Activated B cell treated with CpG ODN at 0.5 μM for 24 hours (primary cell): ENCODE measurements at regions not wholly inside any gene's neighbourhood (a gene's known extent, or its start where the extent isn't known, plus 50 kb on each side); places are given as distances from the start of the nearest gene placed in this dataset.
"Not testable (repeated sequence)": the region's sequence is repeated elsewhere in the genome, so short reads cannot be mapped to it uniquely, and the experiment has no call there.

Experiments used
- ATAC-seq: fragments of 200-7000 bp; cut with Tn5 transposase; one replicate; pipeline ENCODE4 v1.10.0; 2021; ENCODE audit warnings: low read depth, mild to moderate bottlenecking, moderate library complexity
- CTCF ChIA-PET: fragments of 350-600 bp; sonication (Branson Sonifier 250); formaldehyde crosslinking; loops from one replicate; lab custom pipeline; 2021; ENCODE audit warnings: antibody characterized with exemption; lab: Charles Lee
- POLR2A ChIA-PET: fragments of 350-600 bp; sonication (Branson Sonifier 250); formaldehyde crosslinking; loops from one replicate; lab custom pipeline; 2021; ENCODE audit warnings: antibody characterized with exemption; lab: Charles Lee
- DNase-seq: peaks from one replicate; pipeline ENCODE4 v3.0.0; 2022
- H3K27ac Mint-ChIP-seq: one replicate; pipeline ENCODE4 v1.8.0; 2020; ENCODE audit warnings: mixed read lengths
- H3K27me3 Mint-ChIP-seq: one replicate; pipeline ENCODE4 v1.8.0; 2021; ENCODE audit warnings: mixed read lengths
- H3K36me3 Mint-ChIP-seq: one replicate; pipeline ENCODE4 v1.8.0; 2021; ENCODE audit warnings: low read depth, mixed read lengths
- H3K4me1 Mint-ChIP-seq: one replicate; pipeline ENCODE4 v1.8.0; 2021; ENCODE audit warnings: mixed read lengths
- H3K4me3 Mint-ChIP-seq: one replicate; pipeline ENCODE4 v1.8.0; 2020; ENCODE audit warnings: mild to moderate bottlenecking, mixed read lengths
- H3K9me3 Mint-ChIP-seq: one replicate; pipeline ENCODE4 v1.8.0; 2020; ENCODE audit warnings: mixed read lengths
- intact Hi-C: fragments of 100-400 bp; cut with micrococcal nuclease; formaldehyde crosslinking; loops from one replicate; pipeline ENCODE4 v1.15.1; 2024
- TF ChIP-seq, protein P1 (sequence below): fragments of 200-600 bp; IDR thresholded peaks from one replicate; pipeline ENCODE4 v1.8.0; 2022; ENCODE audit warnings: antibody characterized with exemption, mild to moderate bottlenecking

DNA sequence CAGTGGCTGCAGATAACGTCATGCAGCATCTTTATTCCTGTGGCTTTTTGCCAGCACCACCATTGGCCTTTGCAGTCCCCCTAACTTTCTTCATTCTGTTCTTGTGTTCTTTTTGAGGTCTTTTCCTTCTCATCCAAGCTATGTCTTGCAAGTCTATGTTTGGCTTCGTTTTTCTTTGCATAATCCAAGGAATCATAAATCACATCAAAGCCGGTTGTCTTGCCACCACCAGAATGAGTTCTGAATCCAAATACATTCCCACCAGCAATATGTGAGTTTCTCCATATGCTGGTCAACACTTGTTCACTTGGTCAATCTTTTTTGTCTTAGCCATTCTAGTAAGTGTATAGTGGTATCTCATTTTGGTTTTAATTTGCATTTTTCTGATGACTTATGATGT lies 70.6 kb upstream of the AK4 start:
- TF ChIP-seq, protein P1, sequence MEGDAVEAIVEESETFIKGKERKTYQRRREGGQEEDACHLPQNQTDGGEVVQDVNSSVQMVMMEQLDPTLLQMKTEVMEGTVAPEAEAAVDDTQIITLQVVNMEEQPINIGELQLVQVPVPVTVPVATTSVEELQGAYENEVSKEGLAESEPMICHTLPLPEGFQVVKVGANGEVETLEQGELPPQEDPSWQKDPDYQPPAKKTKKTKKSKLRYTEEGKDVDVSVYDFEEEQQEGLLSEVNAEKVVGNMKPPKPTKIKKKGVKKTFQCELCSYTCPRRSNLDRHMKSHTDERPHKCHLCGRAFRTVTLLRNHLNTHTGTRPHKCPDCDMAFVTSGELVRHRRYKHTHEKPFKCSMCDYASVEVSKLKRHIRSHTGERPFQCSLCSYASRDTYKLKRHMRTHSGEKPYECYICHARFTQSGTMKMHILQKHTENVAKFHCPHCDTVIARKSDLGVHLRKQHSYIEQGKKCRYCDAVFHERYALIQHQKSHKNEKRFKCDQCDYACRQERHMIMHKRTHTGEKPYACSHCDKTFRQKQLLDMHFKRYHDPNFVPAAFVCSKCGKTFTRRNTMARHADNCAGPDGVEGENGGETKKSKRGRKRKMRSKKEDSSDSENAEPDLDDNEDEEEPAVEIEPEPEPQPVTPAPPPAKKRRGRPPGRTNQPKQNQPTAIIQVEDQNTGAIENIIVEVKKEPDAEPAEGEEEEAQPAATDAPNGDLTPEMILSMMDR = no peak
- Mint-ChIP-seq H3K27me3 (peaks cover 5% of the 10 kb centered on the region), H3K4me3 (no peak overlapping the region), H3K4me1 (no peaks in the 10 kb centered on the region), H3K27ac (no peak overlapping the region), H3K36me3 (no peaks in the 10 kb centered on the region), H3K9me3 (no peaks in the 10 kb centered on the region)
- no peak for ATAC-seq
- DNase-seq = no peak
- intact Hi-C loops = no loop called here
- CTCF ChIA-PET = interaction anchor here (9.0 kb wide), 1 partner anchor 16 kb away, joined by 137 read pairs; no protein-coding TSS in a partner anchor
- POLR2A ChIA-PET = no interaction called here

DNA sequence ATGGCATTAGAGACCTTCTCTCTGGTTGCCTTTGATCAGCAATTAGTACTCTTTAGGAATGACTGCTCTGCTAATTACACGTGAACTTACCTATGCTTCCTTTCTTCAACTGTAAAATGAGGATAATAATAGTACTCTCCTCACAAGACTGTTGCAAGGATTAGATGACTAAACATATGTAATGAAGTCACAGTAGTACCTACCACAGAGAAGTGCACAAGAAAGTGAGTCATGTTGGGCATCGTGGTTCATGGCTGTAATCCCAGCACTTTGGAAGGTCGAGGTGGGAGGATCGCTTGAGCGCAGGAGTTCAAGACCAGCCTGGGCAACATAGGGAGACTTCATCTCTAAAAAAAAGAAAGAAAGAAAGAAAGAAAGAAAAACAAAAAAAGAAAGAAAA lies 68.1 kb upstream of the AK4 start:
- no peaks in the 10 kb centered on the region for H3K36me3 Mint-ChIP-seq
- no peaks in the 10 kb centered on the region for H3K9me3 Mint-ChIP-seq
- peaks cover 5% of the 10 kb centered on the region for H3K27me3 Mint-ChIP-seq
- DNase-seq (no peak), ATAC-seq (no peak)
- no peak overlapping the region for H3K27ac Mint-ChIP-seq
- ChIA-PET CTCF (no interaction called here), POLR2A (no interaction called here)
- no peaks in the 10 kb centered on the region for H3K4me1 Mint-ChIP-seq
- intact Hi-C loops = no loop called here
- TF ChIP-seq, protein P1 = no peak
- H3K4me3 Mint-ChIP-seq = no peak overlapping the region

DNA sequence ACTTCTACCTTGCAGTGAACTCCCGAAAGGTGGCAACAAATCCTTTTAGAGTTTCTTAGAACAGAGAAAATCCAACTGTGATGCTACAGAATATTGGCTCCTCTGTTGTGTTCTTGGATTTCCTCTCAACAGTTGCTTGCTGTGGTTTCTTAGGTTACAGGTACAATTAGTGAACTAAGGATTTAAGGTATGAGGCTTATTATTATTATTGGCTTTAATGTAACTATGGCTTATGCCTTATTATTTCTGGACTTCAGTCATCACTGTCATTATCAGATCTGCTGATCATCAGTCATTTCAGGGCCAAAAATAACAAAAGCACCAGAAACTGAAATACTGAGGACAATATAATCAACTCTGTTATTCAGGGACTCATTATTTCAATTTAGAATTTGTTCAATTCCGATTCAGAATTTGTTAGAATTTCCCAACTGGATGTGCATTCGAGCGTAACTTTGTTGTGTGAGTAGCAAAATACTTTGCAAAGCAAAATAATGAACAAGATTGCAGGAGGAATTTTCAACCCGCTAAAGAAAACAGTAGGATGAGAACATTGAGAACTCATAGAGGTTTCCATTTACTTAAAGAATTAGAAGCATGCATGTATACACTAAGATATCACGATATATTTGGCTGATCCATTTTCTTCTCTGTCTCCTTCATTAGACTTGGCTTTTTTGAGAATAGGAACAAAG lies 65.5 kb upstream of the AK4 start:
- ATAC-seq = no peak
- CTCF ChIA-PET = no interaction called here
- Mint-ChIP-seq H3K4me3 (no peak overlapping the region), H3K27ac (no peak overlapping the region), H3K36me3 (no peaks in the 10 kb centered on the region), H3K9me3 (peaks cover 3% of the 10 kb centered on the region), H3K27me3 (peaks cover 5% of the 10 kb centered on the region), H3K4me1 (no peaks in the 10 kb centered on the region)
- intact Hi-C loops = no loop called here
- POLR2A ChIA-PET = no interaction called here
- DNase-seq = no peak
- TF ChIP-seq, protein P1 = no peak

DNA sequence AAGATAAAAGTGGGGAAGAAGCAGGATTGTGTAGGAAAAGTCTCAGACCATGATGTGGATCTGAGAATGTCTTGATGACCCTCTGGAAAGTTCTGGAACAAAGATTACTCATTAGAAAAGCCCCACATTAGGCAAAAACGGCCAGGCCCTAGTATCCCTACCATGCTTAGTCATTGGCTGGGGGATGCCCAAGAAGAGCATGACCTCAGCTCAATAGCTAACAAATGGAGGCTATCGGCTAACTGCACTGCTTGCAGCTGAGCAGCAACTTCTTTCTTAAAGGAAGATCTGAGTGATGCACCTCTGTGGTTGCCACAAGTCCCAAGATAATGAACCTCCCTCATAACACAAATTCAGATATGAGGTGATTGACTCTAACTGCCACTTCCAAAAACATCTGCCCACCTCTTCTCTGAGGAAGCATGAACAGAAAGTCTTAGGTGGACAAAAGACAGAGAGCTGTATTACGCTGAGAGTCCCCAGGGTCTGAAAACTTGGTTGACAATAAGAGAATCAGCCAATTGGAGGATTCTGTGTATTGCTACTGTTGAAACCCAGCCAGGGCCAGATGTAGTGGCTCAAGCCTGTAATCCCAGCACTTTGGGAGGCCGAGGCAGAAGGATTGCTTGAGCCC lies 64.6 kb upstream of the AK4 start:
- ATAC-seq = no peak
- Mint-ChIP-seq H3K27ac (no peak overlapping the region), H3K4me3 (no peak overlapping the region), H3K27me3 (peaks cover 6% of the 10 kb centered on the region), H3K9me3 (peaks cover 7% of the 10 kb centered on the region), H3K4me1 (no peaks in the 10 kb centered on the region), H3K36me3 (no peaks in the 10 kb centered on the region)
- intact Hi-C loops = no loop called here
- DNase-seq = no peak
- TF ChIP-seq, protein P1 = no peak
- CTCF ChIA-PET = no interaction called here
- POLR2A ChIA-PET = no interaction called here

DNA sequence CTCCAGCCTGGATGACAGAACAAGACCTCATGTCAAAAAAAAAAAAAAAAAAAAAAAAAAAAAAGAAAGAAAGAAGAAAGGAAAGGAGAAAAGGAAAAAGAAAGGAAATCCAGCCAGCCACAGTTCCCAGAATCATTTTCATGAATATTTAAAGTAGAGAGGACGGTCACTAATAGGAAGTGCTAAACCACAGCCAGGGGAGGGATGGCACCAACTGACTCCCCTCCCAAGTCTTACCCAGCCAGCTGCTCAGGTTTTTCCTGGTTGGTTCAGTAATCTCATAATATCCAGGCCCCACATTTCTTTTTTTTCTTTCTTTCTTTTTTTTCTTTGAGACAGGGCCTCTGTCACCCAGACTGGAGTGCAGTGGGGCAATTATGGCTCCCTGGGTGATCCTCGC lies 63.9 kb upstream of the AK4 start:
- POLR2A ChIA-PET = no interaction called here
- ATAC-seq = no peak
- Mint-ChIP-seq H3K27ac (no peak overlapping the region), H3K4me1 (no peaks in the 10 kb centered on the region), H3K36me3 (no peaks in the 10 kb centered on the region), H3K27me3 (peaks cover 9% of the 10 kb centered on the region), H3K9me3 (peaks cover 7% of the 10 kb centered on the region), H3K4me3 (no peak overlapping the region)
- CTCF ChIA-PET = no interaction called here
- TF ChIP-seq, protein P1 = no peak
- intact Hi-C loops = no loop called here
- no peak for DNase-seq

DNA sequence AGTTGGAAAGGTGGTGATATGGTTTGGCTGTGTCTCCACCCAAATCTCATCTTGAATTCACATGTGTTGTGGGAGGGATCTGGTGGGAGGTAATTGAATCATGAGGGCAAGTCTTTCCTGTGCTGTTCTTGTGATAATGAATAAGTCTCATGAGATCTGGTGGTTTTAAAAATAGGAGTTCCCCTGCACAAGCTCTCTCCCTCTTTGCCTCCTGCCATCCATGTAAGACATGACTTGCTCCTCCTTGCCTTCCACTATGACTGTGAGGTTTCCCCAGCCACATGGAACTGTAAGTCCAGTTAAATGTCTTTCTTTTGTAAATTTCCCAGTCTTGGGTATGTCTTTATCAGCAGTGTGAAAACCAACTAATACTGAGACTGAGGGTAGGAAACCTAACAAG lies 60.5 kb upstream of the AK4 start:
- intact Hi-C loops = not testable (repeated sequence)

More for the DNA sequence above, 60.5 kb upstream of the AK4 start:
- H3K27me3 Mint-ChIP-seq, ATAC-seq, H3K36me3 Mint-ChIP-seq, H3K4me1 Mint-ChIP-seq, H3K27ac Mint-ChIP-seq, H3K9me3 Mint-ChIP-seq, POLR2A ChIA-PET, DNase-seq, CTCF ChIA-PET, H3K4me3 Mint-ChIP-seq: not testable (repeated sequence)
